ENCODE measurements at regions not wholly inside any gene's neighbourhood (a gene's known extent, or its start where the extent isn't known, plus 50 kb on each side); places are given as distances from the start of the nearest gene placed in this dataset.
"Not testable (repeated sequence)": the region's sequence is repeated elsewhere in the genome, so short reads cannot be mapped to it uniquely, and the experiment has no call there.

GRCh38 chr9:95732802-95733688, 142.4 kb upstream of the ERCC6L2 start:
- DNase-seq (ENCODE audit: low read depth in 3 of 3), result no peak

DNA sequence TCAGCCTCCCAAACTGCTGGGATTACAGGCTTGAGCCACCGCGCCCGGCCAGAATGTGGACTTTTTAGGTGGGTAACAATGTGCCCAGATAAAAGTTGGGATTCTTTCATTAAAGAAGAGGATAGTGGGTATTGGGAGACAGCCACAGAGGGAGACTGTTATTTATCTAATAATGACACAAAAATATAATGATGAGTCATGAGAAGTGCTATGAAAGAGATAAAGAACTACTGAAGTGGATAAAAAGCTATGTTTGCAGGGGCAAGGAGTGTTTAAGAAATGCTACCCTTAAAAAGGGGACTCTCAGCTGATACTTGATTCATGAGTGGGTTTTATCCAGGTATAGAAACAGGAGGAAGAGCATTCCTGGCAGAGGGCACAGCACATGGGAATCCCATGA, 143.6 kb upstream of the ERCC6L2 start:
- no peak for DNase-seq (ENCODE audit: low read depth in 3 of 3)

GRCh38 chr9:95729669-95730368, 145.7 kb upstream of the ERCC6L2 start:
- DNase-seq (ENCODE audit: low read depth in 3 of 3), result no peak

DNA sequence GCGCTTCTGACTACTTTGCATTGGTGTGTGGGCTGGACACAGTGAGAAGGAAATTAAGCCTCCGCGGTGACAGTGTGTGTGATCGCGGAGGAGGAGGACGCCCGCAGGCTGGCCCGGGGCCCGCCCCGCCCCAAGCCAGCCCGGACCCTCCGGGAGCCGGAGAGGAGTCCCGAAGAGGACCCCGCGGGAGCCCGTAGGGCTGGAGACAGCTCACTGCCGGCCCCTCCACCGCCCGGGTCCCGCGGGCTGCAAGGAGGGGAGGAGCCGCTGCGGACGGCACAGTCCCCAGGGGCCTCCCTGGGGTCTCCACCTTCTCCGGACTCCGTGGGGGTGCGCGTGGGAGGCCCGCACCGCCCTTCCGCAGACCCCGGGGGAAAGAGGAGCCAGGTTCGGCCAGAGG, 146.4 kb upstream of the ERCC6L2 start:
- DNase-seq (ENCODE audit: low read depth in 3 of 3), result no peak

GRCh38 chr9:95727947-95728520, 147.5 kb upstream of the ERCC6L2 start:
- DNase-seq (ENCODE audit: low read depth in 3 of 3), result no peak

DNA sequence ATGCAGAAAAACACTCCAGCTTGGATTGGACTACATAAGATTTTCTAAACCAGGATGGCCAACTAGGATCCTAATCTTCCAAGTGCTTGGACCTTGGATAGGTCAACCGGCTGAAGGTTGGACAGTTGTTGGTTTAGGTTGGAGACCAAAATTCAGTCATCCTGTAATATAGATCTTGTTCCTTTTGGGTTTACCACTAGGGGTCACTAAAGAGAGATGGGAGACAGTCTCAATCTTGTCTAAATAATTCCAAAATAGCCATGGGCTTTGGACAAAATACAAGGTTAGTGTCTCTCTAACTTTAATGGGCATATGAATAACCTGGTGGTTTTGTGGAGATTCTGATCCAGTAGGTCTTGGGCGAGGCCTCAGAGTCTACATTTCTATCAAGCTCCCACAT, 148.7 kb upstream of the ERCC6L2 start:
- no peak for DNase-seq (ENCODE audit: low read depth in 3 of 3)

- DNase-seq (ENCODE audit: low read depth in 3 of 3), result no peak
Measured at GRCh38 chr9:95725045-95725444, 150.4 kb upstream of the ERCC6L2 start.

DNA sequence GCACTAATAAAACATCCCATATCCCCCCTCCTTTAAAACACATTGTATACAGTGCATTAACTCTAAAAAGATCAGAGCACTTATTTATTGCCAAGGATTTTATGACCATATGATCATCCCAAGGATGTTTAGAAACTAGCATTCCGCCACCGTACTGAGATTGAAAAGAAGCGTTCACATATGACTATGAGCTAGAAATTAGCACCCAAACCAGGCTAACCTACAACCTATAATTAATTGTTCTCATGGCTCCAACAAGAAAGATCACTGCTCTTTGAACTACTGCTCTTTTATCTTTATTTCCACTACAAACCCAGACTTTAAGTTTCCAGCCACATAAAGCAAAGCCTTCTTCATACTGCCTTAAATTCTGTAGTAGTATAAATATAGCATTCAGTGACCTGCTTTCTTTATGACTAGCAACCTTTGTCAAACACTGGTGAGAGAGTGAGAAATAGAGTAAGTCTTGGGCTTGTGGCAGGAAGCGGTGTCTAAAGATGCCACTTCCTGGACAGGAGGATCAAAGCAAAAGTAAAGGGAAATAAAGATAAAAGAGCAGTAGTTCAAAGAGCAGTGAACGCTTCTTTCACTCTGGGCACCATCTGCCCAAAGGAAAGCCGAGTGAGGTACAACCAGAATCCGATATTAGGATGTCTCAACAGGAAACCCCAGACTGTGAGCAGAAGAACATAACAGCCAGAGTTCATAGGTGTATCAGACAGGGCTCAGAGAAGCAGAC, 151.1 kb upstream of the ERCC6L2 start:
- DNase-seq (ENCODE audit: low read depth in 3 of 3), result peak; percentile 17 to 51 (median 43)

DNA sequence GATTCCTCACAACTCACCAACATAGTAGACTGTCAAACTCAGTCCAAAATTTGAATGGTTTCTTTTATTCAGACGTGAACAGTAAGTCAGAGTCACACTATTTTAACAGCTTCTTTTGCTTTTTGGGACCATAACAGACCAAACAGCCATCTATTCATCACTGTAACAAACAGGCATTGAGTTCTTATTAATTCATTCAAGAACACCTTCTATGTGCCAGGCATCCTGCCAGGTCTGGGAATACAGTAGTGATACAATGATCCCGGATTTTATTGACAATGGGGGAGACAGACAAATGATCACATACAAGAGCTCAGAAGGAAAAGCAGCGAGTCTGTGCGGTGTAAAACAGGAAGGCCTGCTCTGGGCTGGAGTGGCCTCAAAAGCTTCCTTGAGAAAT, 153.3 kb upstream of the ERCC6L2 start:
- DNase-seq (ENCODE audit: low read depth in 3 of 3), result no peak

- no peak for DNase-seq (ENCODE audit: low read depth in 3 of 3)
Measured at GRCh38 chr9:95721061-95721531, 154.4 kb upstream of the ERCC6L2 start.

DNA sequence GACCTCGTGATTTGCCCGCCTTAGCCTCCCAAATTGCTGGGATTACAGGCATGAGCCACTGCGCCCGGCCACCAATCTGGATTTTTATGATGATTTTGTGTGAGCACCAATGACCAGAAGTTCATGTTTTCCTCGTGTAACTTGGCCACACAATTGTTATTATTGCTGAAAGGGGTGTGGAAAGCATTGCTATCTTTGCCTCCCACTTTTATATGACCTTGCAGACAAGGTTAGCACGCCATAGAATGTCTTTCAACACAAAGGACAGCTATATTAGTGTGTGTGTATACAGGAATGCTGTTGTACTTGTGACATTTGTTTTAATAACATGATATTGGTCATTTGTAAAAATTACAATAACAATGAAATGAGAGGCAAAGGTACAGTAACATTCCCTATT, 155.0 kb upstream of the ERCC6L2 start:
- no peak for DNase-seq (ENCODE audit: low read depth in 3 of 3)

- no peak for DNase-seq (ENCODE audit: low read depth in 3 of 3)
Measured at GRCh38 chr9:95719354-95719753, 156.1 kb upstream of the ERCC6L2 start.

DNA sequence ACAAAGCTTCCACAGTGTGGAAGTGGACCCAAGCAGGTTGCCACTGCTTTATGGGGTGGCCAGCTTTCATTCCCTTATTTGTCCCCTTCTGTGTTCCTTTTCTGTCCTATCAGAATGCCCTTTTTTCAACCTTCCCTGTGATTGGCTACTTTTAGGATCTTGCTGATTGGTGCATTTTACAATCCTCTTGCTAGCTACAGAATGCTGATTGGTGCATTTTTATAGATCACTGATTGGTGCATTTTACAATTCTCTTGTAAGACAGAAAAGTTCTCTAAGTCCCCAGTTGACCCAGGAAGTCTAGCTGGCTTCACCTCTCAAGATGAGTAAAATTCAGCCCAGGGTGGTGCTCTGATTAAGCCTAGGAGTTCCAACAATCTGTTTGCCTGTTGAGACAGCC, 157.2 kb upstream of the ERCC6L2 start:
- DNase-seq (ENCODE audit: low read depth in 3 of 3), result no peak

- DNase-seq (ENCODE audit: low read depth in 3 of 3), result no peak
Measured at GRCh38 chr9:95715868-95716435, 159.5 kb upstream of the ERCC6L2 start.

GRCh38 chr9:95710446-95710845, 165.0 kb upstream of the ERCC6L2 start:
- no peak for DNase-seq (ENCODE audit: low read depth in 3 of 3)

- no peak for DNase-seq (ENCODE audit: low read depth in 3 of 3)
Measured at GRCh38 chr9:95696701-95697100, 178.8 kb upstream of the ERCC6L2 start.

DNA sequence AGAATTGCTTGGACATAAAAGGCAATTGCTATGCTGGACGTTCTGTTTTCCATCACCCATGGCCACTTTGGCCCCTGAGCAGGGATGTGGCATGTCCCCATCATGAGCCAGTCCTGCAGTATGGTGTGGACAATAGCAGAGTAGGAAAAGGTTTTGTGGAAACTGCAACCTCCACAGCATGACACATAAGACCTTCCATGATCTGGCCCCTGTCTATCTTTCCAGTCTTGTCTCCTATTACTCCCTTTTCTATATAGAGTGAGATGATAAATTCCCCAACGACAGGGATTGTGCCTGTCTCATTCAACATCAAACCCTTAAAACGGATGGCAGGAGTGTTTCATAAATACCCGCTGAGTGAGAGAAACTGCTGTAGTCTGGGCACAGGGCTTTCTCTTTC, 174.7 kb upstream of the PTCH1 start:
- DNase-seq (ENCODE audit: low read depth in 3 of 3), result no peak

GRCh38 chr9:95689669-95690068, 172.9 kb upstream of the PTCH1 start:
- no peak for DNase-seq (ENCODE audit: low read depth in 3 of 3)

DNA sequence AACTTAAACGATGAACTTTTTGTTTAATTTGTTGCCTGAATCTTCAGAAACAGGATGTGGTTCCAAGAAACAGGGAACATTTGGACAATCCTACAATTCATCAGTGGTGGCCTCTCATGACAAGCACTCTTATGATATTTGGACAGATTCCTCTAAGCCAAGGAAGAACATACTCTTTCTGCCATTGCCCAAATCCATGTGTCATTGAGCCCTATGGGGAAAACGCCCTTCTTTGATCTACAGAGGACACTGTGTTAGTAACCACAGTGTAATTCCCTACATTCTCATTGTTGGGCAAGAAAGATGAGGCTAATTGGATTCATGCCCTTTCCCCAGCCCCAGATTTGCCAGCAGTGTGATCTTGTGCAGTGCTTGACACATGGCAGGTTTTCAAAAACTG, 167.7 kb upstream of the PTCH1 start:
- no peak for DNase-seq (ENCODE audit: low read depth in 3 of 3)

DNA sequence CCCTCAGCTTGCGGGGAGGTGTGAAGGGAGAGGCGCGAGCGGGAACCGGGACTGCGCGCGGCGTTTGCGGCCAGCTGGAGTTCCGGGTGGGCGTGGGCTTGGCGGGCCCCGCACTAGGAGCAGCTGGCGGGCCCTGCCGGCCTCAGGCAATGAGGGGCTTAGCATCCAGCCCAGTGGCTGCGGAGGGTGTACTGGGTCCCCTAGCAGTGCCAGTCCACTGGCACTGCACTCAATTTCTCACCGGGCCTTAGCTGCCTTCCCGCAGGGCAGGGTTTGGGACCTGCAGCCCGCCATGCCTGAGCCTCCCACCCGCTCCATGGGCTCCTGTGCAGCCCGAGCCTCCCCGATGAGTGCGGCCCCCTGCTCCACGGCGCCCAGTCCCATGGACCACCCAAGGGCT, 163.5 kb upstream of the PTCH1 start:
- DNase-seq (ENCODE audit: low read depth in 3 of 3), result not testable (repeated sequence)

GRCh38 chr9:95679874-95680273, 163.1 kb upstream of the PTCH1 start:
- DNase-seq (ENCODE audit: low read depth in 3 of 3), result no peak

DNA sequence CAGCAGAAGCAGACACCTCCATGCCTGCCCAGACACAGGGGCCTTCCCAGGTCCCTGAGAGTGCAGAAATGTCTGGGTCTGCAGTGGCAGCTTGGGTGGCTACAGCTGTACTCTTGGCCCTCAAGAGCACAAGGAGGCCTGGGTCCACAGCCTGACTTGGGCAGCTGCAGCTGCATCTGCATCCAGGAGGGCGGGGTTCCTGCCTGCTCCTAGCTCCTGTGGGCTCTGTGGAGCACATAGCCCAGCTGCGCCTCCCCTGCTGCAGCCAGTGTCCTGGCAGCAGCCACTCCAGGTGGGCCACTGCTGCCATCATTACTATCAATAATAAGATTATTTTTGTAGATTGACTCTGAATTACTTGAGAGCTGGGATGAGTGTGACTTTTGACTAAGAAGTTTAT, 162.0 kb upstream of the PTCH1 start:
- no peak for DNase-seq (ENCODE audit: low read depth in 3 of 3)

All from stimulated activated CD4-positive, alpha-beta T cell treated with anti-CD3 and anti-CD28 coated beads, TNF-alpha, amount 100 ng/mL, for 48 hours (primary cell).